ENCODE measurements at regions not wholly inside any gene's neighbourhood (a gene's known extent, or its start where the extent isn't known, plus 50 kb on each side); places are given as distances from the start of the nearest gene placed in this dataset.
"Not testable (repeated sequence)": the region's sequence is repeated elsewhere in the genome, so short reads cannot be mapped to it uniquely, and the experiment has no call there.

DNA sequence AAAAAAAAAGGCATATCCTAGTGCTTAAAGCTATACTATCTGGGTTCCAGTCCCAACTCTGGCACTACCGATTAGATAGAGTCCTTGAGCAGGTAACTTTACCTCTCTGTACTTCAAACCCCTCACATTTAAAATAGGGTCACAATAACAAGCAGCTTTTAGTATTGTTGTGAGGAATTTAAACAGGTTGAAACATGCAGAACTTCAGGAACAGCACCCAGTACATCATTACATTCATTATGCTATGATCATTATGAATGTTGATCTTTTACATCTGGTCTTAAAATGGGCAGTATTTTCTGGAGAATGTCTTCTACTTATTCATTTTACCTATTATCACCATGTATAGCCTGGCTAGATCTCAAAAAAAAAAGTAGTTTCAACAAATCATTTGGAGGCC is 176.1 kb upstream of the CCDC54 start:
- Histone ChIP-seq H3K4me1 (ENCODE audit: control insufficient read depth, insufficient read depth, low read length) (no peaks in the 10 kb centered on the region), H3K9ac (ENCODE audit: extremely low read depth, low read length, poor library complexity, severe bottlenecking) (no peak overlapping the region), H3K27ac (ENCODE audit: low read depth, low read length) (no peak overlapping the region), H3K4me3 (ENCODE audit: low read length) (no peak overlapping the region), H3K36me3 (ENCODE audit: control insufficient read depth, insufficient read depth, low read length) (no peaks in the 10 kb centered on the region), H3K9me3 (ENCODE audit: control insufficient read depth, low read length) (no peaks in the 10 kb centered on the region), H3K27me3 (ENCODE audit: control insufficient read depth, insufficient read depth, low read length, poor library complexity, severe bottlenecking) (no peaks in the 10 kb centered on the region)
- Mint-ChIP-seq H3K4me3 (no peak overlapping the region), H3K4me1 (no peaks in the 10 kb centered on the region), H3K36me3 (ENCODE audit: low read depth) (no peaks in the 10 kb centered on the region), H3K9me3 (no peaks in the 10 kb centered on the region), H3K27ac (no peak overlapping the region), H3K27me3 (ENCODE audit: insufficient read depth) (no peaks in the 10 kb centered on the region)
- TF ChIP-seq, protein P1, sequence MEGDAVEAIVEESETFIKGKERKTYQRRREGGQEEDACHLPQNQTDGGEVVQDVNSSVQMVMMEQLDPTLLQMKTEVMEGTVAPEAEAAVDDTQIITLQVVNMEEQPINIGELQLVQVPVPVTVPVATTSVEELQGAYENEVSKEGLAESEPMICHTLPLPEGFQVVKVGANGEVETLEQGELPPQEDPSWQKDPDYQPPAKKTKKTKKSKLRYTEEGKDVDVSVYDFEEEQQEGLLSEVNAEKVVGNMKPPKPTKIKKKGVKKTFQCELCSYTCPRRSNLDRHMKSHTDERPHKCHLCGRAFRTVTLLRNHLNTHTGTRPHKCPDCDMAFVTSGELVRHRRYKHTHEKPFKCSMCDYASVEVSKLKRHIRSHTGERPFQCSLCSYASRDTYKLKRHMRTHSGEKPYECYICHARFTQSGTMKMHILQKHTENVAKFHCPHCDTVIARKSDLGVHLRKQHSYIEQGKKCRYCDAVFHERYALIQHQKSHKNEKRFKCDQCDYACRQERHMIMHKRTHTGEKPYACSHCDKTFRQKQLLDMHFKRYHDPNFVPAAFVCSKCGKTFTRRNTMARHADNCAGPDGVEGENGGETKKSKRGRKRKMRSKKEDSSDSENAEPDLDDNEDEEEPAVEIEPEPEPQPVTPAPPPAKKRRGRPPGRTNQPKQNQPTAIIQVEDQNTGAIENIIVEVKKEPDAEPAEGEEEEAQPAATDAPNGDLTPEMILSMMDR (conservative IDR thresholded peaks at IDR 0.05) = no peak
- 100% methylated on average over 1 of the region's 1 CpG; no CpG with 5 or more reads in 1 of the 2 experiments for WGBS, 2 experiments (ENCODE audit: insufficient coverage in 1 of 2, insufficient read length in 1 of 2)
- DNase-seq = no peak

DNA sequence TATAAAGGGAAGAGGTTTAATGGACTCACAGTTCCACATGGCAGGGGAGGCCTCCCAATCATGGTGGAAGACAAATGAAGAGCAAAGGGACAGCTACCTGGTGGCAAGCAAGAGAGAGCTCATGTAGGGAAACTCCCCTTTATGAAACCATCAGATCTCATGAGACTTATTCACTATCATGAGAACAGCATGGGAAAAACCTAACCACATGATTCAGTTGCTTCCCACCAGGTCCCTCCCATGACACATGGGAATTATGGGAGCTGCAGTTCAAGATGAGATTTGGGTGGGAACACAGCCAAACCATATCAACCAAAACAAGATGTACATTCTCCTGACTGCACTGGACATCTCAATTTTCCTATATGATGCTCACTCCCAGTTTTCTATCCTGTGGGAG is 174.4 kb upstream of the CCDC54 start:
- H3K27me3 ChIP-seq (ENCODE audit: control insufficient read depth, insufficient read depth, low read length, poor library complexity, severe bottlenecking); DNase-seq; H3K4me1 ChIP-seq (ENCODE audit: control insufficient read depth, insufficient read depth, low read length); H3K27ac ChIP-seq (ENCODE audit: low read depth, low read length); H3K36me3 Mint-ChIP-seq (ENCODE audit: low read depth); H3K27me3 Mint-ChIP-seq (ENCODE audit: insufficient read depth); H3K4me1 Mint-ChIP-seq; H3K9ac ChIP-seq (ENCODE audit: extremely low read depth, low read length, poor library complexity, severe bottlenecking); H3K4me3 ChIP-seq (ENCODE audit: low read length); H3K27ac Mint-ChIP-seq; H3K4me3 Mint-ChIP-seq; H3K36me3 ChIP-seq (ENCODE audit: control insufficient read depth, insufficient read depth, low read length); H3K9me3 Mint-ChIP-seq; H3K9me3 ChIP-seq (ENCODE audit: control insufficient read depth, low read length): not testable (repeated sequence)

DNA sequence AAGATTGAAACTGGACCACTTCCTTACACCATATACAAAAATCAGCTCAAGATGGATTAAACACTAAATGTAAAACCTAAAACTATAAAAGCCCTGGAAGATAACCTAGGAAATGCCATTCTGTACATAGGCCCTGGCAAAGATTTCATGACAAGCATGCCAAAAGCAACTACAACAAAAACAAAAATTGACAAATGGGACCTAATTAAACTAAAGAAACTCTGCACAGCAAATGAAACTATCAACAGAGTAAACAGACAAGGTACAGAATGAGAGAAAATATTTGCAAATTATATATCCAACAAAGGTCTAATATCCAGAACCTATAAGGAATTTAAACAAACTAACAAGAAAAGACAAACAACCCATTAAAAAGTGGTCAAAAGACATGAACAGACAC is 173.1 kb upstream of the CCDC54 start:
- Histone ChIP-seq H3K27ac (ENCODE audit: low read depth, low read length) (no peak overlapping the region), H3K9ac (ENCODE audit: extremely low read depth, low read length, poor library complexity, severe bottlenecking) (no peak overlapping the region), H3K36me3 (ENCODE audit: control insufficient read depth, insufficient read depth, low read length) (no peaks in the 10 kb centered on the region), H3K9me3 (ENCODE audit: control insufficient read depth, low read length) (no peaks in the 10 kb centered on the region), H3K4me3 (ENCODE audit: low read length) (no peak overlapping the region), H3K27me3 (ENCODE audit: control insufficient read depth, insufficient read depth, low read length, poor library complexity, severe bottlenecking) (no peaks in the 10 kb centered on the region), H3K4me1 (ENCODE audit: control insufficient read depth, insufficient read depth, low read length) (no peaks in the 10 kb centered on the region)
- Mint-ChIP-seq H3K4me3 (no peak overlapping the region), H3K4me1 (peaks cover 11% of the 10 kb centered on the region), H3K27ac (no peak overlapping the region), H3K9me3 (no peaks in the 10 kb centered on the region), H3K36me3 (ENCODE audit: low read depth) (no peaks in the 10 kb centered on the region), H3K27me3 (ENCODE audit: insufficient read depth) (no peaks in the 10 kb centered on the region)
- no peak for DNase-seq
- TF ChIP-seq, protein P1 (conservative IDR thresholded peaks at IDR 0.05) = no peak

DNA sequence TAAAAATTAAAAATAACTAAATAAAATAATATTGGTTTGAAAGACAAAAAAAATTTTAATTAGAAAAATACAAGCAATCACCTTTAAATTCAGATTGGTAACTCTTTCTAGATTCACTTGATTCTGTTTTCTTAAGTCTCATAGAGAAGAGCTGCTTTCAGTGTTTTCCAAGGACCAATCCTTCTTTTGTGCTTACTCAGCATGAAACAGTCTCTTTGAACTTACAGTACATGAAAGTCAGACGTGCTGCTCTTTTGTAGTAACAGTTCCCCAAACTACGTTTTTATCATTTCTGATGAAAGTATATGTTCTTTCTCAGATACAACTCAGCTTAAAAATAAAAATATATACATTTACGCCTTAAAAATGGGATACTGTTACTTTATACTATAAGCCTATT is 171.9 kb upstream of the CCDC54 start:
- Mint-ChIP-seq H3K9me3 (no peaks in the 10 kb centered on the region), H3K4me1 (peaks cover 11% of the 10 kb centered on the region), H3K4me3 (no peak overlapping the region), H3K27ac (no peak overlapping the region), H3K27me3 (ENCODE audit: insufficient read depth) (no peaks in the 10 kb centered on the region), H3K36me3 (ENCODE audit: low read depth) (no peaks in the 10 kb centered on the region)
- Histone ChIP-seq H3K4me3 (ENCODE audit: low read length) (no peak overlapping the region), H3K9ac (ENCODE audit: extremely low read depth, low read length, poor library complexity, severe bottlenecking) (no peak overlapping the region), H3K4me1 (ENCODE audit: control insufficient read depth, insufficient read depth, low read length) (no peaks in the 10 kb centered on the region), H3K27me3 (ENCODE audit: control insufficient read depth, insufficient read depth, low read length, poor library complexity, severe bottlenecking) (no peaks in the 10 kb centered on the region), H3K36me3 (ENCODE audit: control insufficient read depth, insufficient read depth, low read length) (no peaks in the 10 kb centered on the region), H3K9me3 (ENCODE audit: control insufficient read depth, low read length) (no peaks in the 10 kb centered on the region), H3K27ac (ENCODE audit: low read depth, low read length) (no peak overlapping the region)
- WGBS, 2 experiments (ENCODE audit: insufficient coverage in 1 of 2, insufficient read length in 1 of 2) = 54% methylated on average over 2 of the region's 3 CpGs; no CpG with 5 or more reads in 1 of the 2 experiments
- no peak for DNase-seq
- TF ChIP-seq, protein P1 (conservative IDR thresholded peaks at IDR 0.05) = no peak

All from endodermal cell (in vitro differentiated cells).